ENCODE measurements at regions not wholly inside any gene's neighbourhood (a gene's known extent, or its start where the extent isn't known, plus 50 kb on each side); places are given as distances from the start of the nearest gene placed in this dataset.

- TF ChIP-seq CTCF (IDR thresholded peaks at IDR 0.05; ENCODE audit: borderline replicate concordance, extremely low read depth, low read length, poor library complexity, severe bottlenecking) (no peak), EZH2 (IDR thresholded peaks at IDR 0.05; ENCODE audit: borderline replicate concordance, low read depth, low read length, severe bottlenecking) (no peak)
These were observed 295.9 kb upstream of the FERMT1 start for GRCh38 chr20:6418732-6419131.

All from DND-41 (cell line).